AG04449 (cell line): ENCODE measurements at regions not wholly inside any gene's neighbourhood (a gene's known extent, or its start where the extent isn't known, plus 50 kb on each side); places are given as distances from the start of the nearest gene placed in this dataset.
"Not testable (repeated sequence)": the region's sequence is repeated elsewhere in the genome, so short reads cannot be mapped to it uniquely, and the experiment has no call there.

Experiments used
- CTCF ChIA-PET: fragments of 350-600 bp; formaldehyde crosslinking; extraction: SDS; loops from one replicate; lab custom pipeline; 2021; ENCODE audit warnings: antibody characterized with exemption; lab: Yijun Ruan, JAX
- POLR2A ChIA-PET: fragments of 400-600, 350-600 bp; formaldehyde crosslinking; extraction: SDS; loops from one replicate; lab custom pipeline; 2020; ENCODE audit warnings: antibody characterized with exemption, inconsistent platforms; lab: Yijun Ruan, JAX
- DNase-seq: peaks from one replicate; pipeline ENCODE4 v3.0.0-alpha.2; 2010; ENCODE audit warnings: low read depth, low spot score
- H3K4me3 ChIP-seq: 2 replicates; pipeline ENCODE4 v1.5.1; 2011; ENCODE audit warnings: low read depth, mild to moderate bottlenecking, control low read depth, low read length
- TF ChIP-seq, protein P1 (sequence below): IDR thresholded peaks from one replicate; pipeline ENCODE4 v1.5.1; 2011; ENCODE audit warnings: mild to moderate bottlenecking, moderate library complexity, low read length, control low read depth, inconsistent platforms; ENCODE audit not compliant: insufficient read depth; ENCODE audit errors: missing control alignments

DNA sequence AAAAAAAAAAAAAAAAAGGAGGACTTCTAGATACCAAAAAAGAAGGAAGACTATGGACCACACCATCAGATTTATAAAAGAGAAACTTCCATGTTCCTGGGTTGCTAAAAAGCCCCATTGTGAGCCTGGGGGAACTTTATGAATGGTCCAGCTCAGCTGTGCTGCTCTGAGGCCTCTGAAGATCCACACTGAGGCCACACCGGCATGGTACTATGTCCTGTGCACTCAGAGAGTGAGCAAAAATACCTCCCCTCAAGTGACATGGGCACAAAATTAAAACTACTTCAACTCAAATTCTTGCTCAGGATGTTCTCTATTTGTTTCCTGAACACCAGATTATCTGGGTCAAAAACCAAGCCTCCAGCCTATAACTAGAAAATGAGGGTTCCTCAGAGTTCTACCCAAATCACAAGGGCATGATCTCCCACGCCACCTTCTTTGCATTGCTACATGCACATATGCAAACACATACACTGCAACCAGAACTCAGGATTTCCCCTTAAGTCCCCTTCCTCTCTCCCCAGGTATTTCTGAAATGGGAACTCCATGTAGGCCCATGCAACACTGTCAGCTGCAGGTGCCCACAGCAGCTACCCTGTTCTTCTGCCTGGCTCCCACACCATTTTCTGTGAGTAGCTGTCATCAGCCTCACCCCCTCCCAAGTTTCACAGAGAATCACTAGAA is 94.4 kb downstream of the SH3GLB1 start:
- DNase-seq, result no peak
- H3K4me3 ChIP-seq, result no peak overlapping the region
- POLR2A ChIA-PET, result no interaction called here
- TF ChIP-seq, protein P1, sequence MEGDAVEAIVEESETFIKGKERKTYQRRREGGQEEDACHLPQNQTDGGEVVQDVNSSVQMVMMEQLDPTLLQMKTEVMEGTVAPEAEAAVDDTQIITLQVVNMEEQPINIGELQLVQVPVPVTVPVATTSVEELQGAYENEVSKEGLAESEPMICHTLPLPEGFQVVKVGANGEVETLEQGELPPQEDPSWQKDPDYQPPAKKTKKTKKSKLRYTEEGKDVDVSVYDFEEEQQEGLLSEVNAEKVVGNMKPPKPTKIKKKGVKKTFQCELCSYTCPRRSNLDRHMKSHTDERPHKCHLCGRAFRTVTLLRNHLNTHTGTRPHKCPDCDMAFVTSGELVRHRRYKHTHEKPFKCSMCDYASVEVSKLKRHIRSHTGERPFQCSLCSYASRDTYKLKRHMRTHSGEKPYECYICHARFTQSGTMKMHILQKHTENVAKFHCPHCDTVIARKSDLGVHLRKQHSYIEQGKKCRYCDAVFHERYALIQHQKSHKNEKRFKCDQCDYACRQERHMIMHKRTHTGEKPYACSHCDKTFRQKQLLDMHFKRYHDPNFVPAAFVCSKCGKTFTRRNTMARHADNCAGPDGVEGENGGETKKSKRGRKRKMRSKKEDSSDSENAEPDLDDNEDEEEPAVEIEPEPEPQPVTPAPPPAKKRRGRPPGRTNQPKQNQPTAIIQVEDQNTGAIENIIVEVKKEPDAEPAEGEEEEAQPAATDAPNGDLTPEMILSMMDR, result no peak
- CTCF ChIA-PET, result no interaction called here

DNA sequence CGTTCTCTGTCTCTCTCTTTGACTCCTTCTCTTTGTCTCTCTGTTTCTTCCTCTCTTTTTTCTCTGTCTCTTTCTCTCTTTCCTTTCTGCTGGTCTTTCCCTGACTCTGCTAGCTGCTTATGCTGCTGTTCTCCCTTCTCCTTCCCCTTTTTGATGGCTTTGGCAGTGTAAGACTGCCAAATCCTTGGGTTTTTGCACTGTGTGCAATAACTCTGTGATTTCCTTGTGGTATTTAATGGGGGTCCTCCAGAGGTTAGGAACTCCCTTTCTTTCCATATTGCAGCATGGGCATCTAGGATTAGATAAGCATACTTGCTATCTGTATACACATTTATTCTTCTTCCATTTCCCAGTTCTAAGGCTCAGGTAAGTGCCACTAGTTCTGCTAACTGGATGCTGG is 99.3 kb downstream of the SH3GLB1 start:
- CTCF ChIA-PET, H3K4me3 ChIP-seq, DNase-seq, POLR2A ChIA-PET: not testable (repeated sequence)

DNA sequence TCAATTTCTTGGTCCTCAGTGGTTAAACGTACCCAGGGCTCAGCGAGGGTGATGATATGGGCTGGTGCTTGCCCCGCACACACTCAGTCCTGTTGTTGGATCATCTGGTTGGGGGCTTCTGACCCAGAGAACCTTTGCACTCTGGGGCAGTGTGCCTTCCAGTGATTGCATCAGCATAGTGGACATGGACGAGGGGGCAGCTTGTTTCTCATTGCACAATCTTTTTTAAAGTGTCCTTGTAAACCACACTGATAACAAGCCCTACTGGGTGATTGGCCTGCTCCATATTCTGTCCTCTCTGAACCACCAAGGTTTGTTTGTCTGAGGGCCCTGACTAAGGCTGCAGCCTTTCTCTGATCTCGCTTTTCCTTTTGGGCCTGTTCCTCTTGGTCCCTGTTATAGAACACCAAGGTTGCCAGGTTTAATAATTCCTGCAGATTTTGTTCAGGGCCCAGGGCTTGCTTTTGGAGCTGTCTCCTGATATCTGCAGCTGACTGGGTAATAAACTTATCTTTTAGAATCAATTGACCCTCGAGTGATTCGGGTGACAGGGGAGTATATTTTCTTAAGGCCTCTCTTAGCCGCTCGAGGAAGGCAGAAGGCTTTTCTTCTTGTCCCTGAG is 101.6 kb downstream of the SH3GLB1 start:
- POLR2A ChIA-PET, H3K4me3 ChIP-seq, CTCF ChIA-PET: not testable (repeated sequence)

DNA sequence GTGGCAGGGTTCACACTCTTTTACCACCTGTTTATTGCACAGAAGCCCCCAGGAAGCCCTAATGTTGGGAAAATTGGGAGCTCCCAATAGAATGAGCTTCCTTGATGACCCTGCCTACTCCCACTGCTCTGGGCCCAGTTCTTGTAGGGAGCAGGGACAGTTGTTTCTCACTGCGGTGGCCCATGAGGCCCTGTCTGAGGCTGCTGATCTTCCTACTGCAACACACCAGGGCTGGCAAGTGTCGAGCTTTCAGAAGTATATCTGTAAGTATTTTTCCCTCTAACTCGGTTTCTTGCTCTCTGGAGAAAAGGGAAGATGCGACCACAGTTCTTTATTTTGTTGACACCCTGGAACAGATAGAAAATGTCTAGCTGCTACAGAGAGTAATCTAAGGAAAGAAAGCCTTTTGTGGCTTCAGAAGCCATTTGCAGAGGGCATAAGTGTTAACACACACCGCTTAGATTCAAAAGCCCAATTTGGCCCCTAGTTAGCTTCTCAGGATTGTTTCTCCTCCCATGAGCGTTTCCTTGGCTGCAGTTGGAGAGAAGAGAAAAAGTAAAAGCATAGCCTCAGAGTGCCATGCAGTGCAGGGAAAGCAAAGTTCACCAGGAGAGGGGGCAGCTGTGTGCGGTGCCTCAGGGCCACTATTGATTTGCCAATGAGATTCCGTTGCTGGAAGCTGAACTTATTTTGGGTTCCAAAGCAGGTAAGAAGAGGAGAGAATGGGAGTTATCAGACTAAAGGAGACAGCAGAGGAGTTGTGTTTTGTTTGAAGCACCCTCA is 102.6 kb downstream of the SELENOF start:
- POLR2A ChIA-PET, result no interaction called here
- DNase-seq, result no peak
- CTCF ChIA-PET, result interaction anchor here (0.7 kb wide), 1 partner anchor 154 kb away, joined by 3 read pairs; no protein-coding TSS in a partner anchor

More for the DNA sequence above, 101.6 kb downstream of the SH3GLB1 start:
- not testable (repeated sequence) for DNase-seq

DNA sequence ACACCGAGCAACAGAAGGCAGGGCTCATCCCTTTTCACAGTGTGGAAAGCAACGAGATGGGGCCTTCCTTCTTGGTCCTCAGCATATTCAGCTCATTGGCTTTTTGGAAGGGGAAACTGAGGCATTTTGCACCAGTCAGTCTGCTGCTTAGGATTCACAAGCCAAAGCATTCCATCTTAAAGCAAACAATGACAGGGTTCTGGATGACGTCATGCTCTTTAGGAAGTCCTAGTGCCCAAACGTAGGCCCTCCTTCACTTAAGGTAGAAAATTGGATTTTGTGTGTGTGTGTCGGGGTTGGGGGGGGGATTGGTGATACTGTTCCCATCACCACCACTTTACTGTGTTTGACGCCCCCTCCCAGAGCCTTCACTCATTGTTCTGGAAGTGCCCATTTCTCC is 101.6 kb downstream of the SELENOF start:
- CTCF ChIA-PET, result interaction anchor here (1.1 to 1.6 kb wide), 2 partner anchors 12 to 32 kb away, joined by 3 read pairs; no protein-coding TSS in a partner anchor
- no peak overlapping the region for H3K4me3 ChIP-seq
- POLR2A ChIA-PET, result no interaction called here
- TF ChIP-seq, protein P1, result no peak
- no peak for DNase-seq

More for the DNA sequence above, 102.6 kb downstream of the SELENOF start:
- no peak overlapping the region for H3K4me3 ChIP-seq
- TF ChIP-seq, protein P1, result no peak
